ENCODE measurements at regions not wholly inside any gene's neighbourhood (a gene's known extent, or its start where the extent isn't known, plus 50 kb on each side); places are given as distances from the start of the nearest gene placed in this dataset.

DNA sequence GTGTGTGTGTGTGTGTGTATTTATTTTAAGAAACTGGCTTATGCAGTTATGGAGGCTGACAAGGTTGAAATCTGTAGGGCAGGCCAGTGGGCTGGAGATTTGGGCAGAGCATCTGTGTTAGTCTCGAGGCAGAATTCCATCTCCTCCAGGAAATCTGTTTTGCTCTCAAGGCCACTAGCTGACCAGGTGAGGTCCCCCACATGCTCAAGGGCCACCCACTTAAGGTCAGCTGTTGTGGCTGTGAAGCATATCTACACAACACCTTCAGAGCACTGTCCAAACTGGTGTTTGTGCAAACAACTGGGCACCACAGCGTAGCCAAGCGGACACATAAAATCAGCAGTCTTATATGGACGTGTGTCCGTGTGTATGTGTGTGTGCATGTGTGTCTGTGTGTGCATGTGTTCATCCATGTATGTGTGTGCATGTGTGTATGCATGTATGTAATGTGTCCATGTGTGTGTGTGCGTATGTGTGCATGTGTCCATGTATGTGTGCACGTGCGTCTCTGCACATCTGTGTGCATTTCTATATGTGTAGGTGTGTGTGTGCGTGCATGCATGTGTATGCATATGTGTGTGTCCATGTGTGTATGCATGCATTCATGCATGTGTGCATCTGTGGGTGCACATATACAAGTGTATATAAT is 400.9 kb downstream of the BRD1 start:
- H3K4me1 Mint-ChIP-seq: peaks cover 11% of the 10 kb centered on the region
- H3K27me3 Mint-ChIP-seq (ENCODE audit: low read depth): peaks cover 73% of the 10 kb centered on the region
- no peaks in the 10 kb centered on the region for H3K36me3 Mint-ChIP-seq (ENCODE audit: low read depth)
- no peak overlapping the region for H3K27ac Mint-ChIP-seq
- no peaks in the 10 kb centered on the region for H3K9me3 Mint-ChIP-seq
- TF ChIP-seq, protein P1, sequence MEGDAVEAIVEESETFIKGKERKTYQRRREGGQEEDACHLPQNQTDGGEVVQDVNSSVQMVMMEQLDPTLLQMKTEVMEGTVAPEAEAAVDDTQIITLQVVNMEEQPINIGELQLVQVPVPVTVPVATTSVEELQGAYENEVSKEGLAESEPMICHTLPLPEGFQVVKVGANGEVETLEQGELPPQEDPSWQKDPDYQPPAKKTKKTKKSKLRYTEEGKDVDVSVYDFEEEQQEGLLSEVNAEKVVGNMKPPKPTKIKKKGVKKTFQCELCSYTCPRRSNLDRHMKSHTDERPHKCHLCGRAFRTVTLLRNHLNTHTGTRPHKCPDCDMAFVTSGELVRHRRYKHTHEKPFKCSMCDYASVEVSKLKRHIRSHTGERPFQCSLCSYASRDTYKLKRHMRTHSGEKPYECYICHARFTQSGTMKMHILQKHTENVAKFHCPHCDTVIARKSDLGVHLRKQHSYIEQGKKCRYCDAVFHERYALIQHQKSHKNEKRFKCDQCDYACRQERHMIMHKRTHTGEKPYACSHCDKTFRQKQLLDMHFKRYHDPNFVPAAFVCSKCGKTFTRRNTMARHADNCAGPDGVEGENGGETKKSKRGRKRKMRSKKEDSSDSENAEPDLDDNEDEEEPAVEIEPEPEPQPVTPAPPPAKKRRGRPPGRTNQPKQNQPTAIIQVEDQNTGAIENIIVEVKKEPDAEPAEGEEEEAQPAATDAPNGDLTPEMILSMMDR (IDR thresholded peaks at IDR 0.05; ENCODE audit: unreplicated experiment in 3 of 3): no peak
- H3K4me3 Mint-ChIP-seq: no peak overlapping the region

DNA sequence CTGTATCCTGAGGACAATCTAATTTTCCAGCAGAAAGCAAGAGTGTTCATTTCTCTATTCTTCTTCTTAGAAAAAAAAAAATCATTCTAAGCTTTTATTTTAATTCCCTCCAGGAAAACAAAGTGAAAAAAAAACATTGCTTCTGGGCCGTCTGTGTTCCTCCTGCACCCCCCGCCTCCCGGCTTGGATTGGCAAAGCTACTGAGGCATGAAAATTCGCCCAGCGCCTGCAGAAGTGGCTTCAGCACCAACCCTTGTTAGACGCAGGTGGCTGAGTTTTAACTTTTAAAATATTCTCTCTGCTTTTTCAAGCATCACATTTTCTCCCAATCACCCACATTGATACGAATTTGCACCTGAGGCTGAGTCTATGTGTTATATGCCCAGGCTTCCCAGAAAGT is 401.6 kb downstream of the BRD1 start:
- Mint-ChIP-seq H3K9me3 (no peaks in the 10 kb centered on the region), H3K4me3 (no peak overlapping the region), H3K27ac (no peak overlapping the region), H3K27me3 (ENCODE audit: low read depth) (peaks cover 67% of the 10 kb centered on the region), H3K36me3 (ENCODE audit: low read depth) (no peaks in the 10 kb centered on the region), H3K4me1 (peaks cover 11% of the 10 kb centered on the region)
- TF ChIP-seq, protein P1 (IDR thresholded peaks at IDR 0.05; ENCODE audit: unreplicated experiment in 3 of 3): no peak

DNA sequence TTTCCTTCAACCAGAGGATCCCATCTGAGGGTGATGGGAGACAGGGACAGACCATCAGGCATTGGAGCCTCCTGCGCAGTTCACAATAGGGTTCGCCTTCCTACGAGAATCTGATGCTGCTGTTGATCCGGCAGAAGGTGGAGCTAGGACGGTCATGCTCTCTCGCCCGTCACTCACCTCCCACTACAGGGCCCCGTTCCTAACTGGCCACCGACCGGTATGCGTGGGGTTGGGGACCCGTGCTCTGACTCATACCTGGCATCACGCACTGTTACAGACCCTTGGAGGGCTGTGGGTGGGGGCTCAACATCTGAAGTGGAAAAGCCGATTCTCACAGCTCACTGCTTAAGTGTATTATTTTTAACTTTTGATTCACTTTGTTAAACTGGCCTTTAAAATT is 402.3 kb downstream of the BRD1 start:
- Mint-ChIP-seq H3K36me3 (ENCODE audit: low read depth) (no peaks in the 10 kb centered on the region), H3K4me3 (no peak overlapping the region), H3K9me3 (no peaks in the 10 kb centered on the region), H3K27ac (no peak overlapping the region), H3K27me3 (ENCODE audit: low read depth) (peaks cover 68% of the 10 kb centered on the region), H3K4me1 (peaks cover 11% of the 10 kb centered on the region)
- TF ChIP-seq, protein P1 (IDR thresholded peaks at IDR 0.05; ENCODE audit: unreplicated experiment in 3 of 3): no peak

DNA sequence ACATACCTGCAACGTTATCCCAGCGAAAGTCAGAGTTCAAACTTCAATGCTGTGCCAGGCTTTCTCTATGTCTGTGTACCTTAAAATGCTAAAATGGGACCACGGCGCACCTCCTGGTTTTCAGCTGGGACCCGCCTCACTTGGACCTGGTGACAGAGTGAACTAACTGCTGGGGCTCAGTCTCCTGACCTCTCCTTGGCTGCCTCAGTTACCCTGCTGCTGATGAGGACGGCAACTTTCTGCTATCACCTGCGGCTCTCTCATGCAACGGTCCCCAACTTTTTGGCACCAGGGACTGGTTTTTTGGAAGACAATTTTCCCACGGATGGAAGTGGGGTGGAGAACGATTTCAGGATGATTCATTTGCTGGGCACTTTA is 402.8 kb downstream of the BRD1 start:
- TF ChIP-seq, protein P1 (IDR thresholded peaks at IDR 0.05; ENCODE audit: unreplicated experiment in 3 of 3): no peak
- Mint-ChIP-seq H3K27me3 (ENCODE audit: low read depth) (peaks cover 66% of the 10 kb centered on the region), H3K4me3 (no peak overlapping the region), H3K9me3 (no peaks in the 10 kb centered on the region), H3K27ac (no peak overlapping the region), H3K36me3 (ENCODE audit: low read depth) (no peaks in the 10 kb centered on the region), H3K4me1 (peaks cover 11% of the 10 kb centered on the region)

DNA sequence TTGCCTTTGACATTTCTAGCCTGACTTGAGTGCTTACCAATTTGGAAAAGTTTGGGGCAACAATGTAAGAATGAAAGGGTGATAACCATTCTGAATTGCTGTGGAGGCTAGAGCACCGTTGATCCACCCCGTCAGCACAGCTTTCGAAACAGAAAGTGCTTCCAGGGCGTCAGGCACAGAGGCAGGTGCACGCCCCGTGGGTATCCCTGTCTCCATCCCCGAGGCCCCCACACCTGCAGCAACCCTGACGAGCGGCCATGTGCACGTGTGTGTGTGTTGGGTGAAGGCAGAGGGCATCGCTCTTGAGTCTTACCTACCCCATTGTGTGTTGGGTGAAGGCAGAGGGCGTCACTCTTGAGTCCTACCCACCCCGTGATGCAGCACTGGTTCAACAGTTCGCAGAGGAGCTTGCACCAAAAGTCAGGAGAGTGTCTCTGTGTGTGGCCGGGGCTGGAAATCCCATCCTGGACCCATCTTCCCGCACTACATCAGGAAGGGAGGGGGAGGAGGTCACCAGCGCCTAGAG is 404.5 kb downstream of the BRD1 start:
- Mint-ChIP-seq H3K4me1 (peaks cover 11% of the 10 kb centered on the region), H3K27me3 (ENCODE audit: low read depth) (peaks cover 60% of the 10 kb centered on the region), H3K4me3 (no peak overlapping the region), H3K9me3 (no peaks in the 10 kb centered on the region), H3K27ac (no peak overlapping the region), H3K36me3 (ENCODE audit: low read depth) (no peaks in the 10 kb centered on the region)
- TF ChIP-seq, protein P1 (IDR thresholded peaks at IDR 0.05; ENCODE audit: unreplicated experiment in 3 of 3): no peak

DNA sequence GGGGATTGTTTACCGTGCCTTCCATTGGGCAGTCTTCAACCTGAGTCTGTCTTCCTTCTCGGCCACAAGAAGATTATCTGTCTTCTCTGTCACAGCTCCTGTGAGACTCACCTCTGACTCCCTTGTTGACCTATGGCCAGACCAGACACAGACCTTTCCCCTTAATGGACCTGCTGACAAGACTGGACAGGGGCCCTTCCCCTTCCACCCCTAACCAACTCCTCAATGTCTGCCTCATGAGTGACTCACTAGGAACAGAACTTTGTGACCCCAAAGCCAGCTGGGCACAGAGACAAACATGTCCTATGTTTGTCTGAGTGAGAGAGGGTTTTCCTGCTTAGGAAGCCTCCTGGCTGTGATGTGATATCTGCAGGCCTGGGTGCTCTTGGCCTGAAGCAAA is 405.0 kb downstream of the BRD1 start:
- H3K27me3 Mint-ChIP-seq (ENCODE audit: low read depth): peaks cover 59% of the 10 kb centered on the region
- no peaks in the 10 kb centered on the region for H3K9me3 Mint-ChIP-seq
- H3K36me3 Mint-ChIP-seq (ENCODE audit: low read depth): no peaks in the 10 kb centered on the region
- peaks cover 11% of the 10 kb centered on the region for H3K4me1 Mint-ChIP-seq
- TF ChIP-seq, protein P1 (IDR thresholded peaks at IDR 0.05; ENCODE audit: unreplicated experiment in 3 of 3): no peak
- no peak overlapping the region for H3K27ac Mint-ChIP-seq
- H3K4me3 Mint-ChIP-seq: no peak overlapping the region

Measured in nephron (organoid).